Neutrophil (primary cell): ENCODE measurements at regions not wholly inside any gene's neighbourhood (a gene's known extent, or its start where the extent isn't known, plus 50 kb on each side); places are given as distances from the start of the nearest gene placed in this dataset.
"Not testable (repeated sequence)": the region's sequence is repeated elsewhere in the genome, so short reads cannot be mapped to it uniquely, and the experiment has no call there.

Experiments
- H3K27ac ChIP-seq: fragments of 200-600 bp; sonication (generic); 2 replicates; pipeline ENCODE4 v1.5.1; 2016; ENCODE audit warnings: mild to moderate bottlenecking, moderate library complexity
- H3K27me3 ChIP-seq: fragments of 200-600 bp; sonication (generic); 2 replicates; pipeline ENCODE4 v1.6.0; 2016; ENCODE audit warnings: mild to moderate bottlenecking
- H3K36me3 ChIP-seq: fragments of 200-600 bp; sonication (generic); 2 replicates; pipeline ENCODE4 v1.5.1; 2017
- H3K4me1 ChIP-seq, 2 experiments: fragments of 200-600 bp in 1 of 2; sonication (generic) in 1 of 2; 1 replicate in 1 of 2; 2 replicates in 1 of 2; pipeline versions ENCODE4 v1.5.1 to v1.6.1; 2013 to 2016; ENCODE audit warnings: low read depth in 1 of 2, low read length in 1 of 2, mild to moderate bottlenecking in 1 of 2, moderate library complexity in 1 of 2; ENCODE audit not compliant: control insufficient read depth in 1 of 2, insufficient read depth in 1 of 2
- H3K4me3 ChIP-seq, 2 experiments: fragments of 200-600 bp in 1 of 2; sonication (generic) in 1 of 2; 1 replicate in 1 of 2; 2 replicates in 1 of 2; pipeline ENCODE4 v1.5.1; 2013 to 2016; ENCODE audit warnings: low read depth in 1 of 2, low read length in 1 of 2, mild to moderate bottlenecking in 1 of 2, moderate library complexity in 1 of 2
- H3K9me3 ChIP-seq: fragments of 200-600 bp; sonication (generic); 2 replicates; pipeline ENCODE4 v1.5.1; 2016
- CTCF ChIP-seq: fragments of 200-600 bp; sonication (generic); IDR thresholded peaks from 2 replicates; pipeline ENCODE4 v1.5.1; 2016; ENCODE audit warnings: antibody characterized with exemption

GRCh38 chr3:5899014-5899761, 711.7 kb downstream of the EDEM1 start:
- TF ChIP-seq CTCF, result no peak
- no peaks in the 10 kb centered on the region for H3K4me1 ChIP-seq
- no peaks in the 10 kb centered on the region for H3K9me3 ChIP-seq
- H3K4me3 ChIP-seq, result no peak overlapping the region
- H3K27ac ChIP-seq, result no peak overlapping the region
- no peaks in the 10 kb centered on the region for H3K36me3 ChIP-seq
- no peaks in the 10 kb centered on the region for H3K27me3 ChIP-seq

- Histone ChIP-seq H3K4me1 (no peaks in the 10 kb centered on the region), H3K27ac (no peak overlapping the region), H3K4me3 (no peak overlapping the region), H3K36me3 (no peaks in the 10 kb centered on the region), H3K9me3 (no peaks in the 10 kb centered on the region), H3K27me3 (no peaks in the 10 kb centered on the region)
- TF ChIP-seq CTCF, result no peak
Measured at GRCh38 chr3:5917932-5918331, 730.4 kb downstream of the EDEM1 start.

- Histone ChIP-seq H3K4me3 (no peak overlapping the region), H3K27ac (no peak overlapping the region), H3K36me3 (no peaks in the 10 kb centered on the region), H3K27me3 (no peaks in the 10 kb centered on the region), H3K4me1 (no peaks in the 10 kb centered on the region), H3K9me3 (no peaks in the 10 kb centered on the region)
- no peak for TF ChIP-seq CTCF
Measured at GRCh38 chr3:5918626-5919025, 731.1 kb downstream of the EDEM1 start.

- Histone ChIP-seq H3K27ac (no peak overlapping the region), H3K27me3 (no peaks in the 10 kb centered on the region), H3K4me3 (no peak overlapping the region), H3K4me1 (no peaks in the 10 kb centered on the region), H3K36me3 (no peaks in the 10 kb centered on the region), H3K9me3 (no peaks in the 10 kb centered on the region)
- TF ChIP-seq CTCF, result no peak
Measured at GRCh38 chr3:5929027-5929426, 741.5 kb downstream of the EDEM1 start.

GRCh38 chr3:5944061-5944460, 756.6 kb downstream of the EDEM1 start:
- not testable (repeated sequence) for H3K36me3 ChIP-seq, H3K27me3 ChIP-seq

GRCh38 chr3:5948084-5948483, 760.6 kb downstream of the EDEM1 start:
- TF ChIP-seq CTCF, result no peak
- Histone ChIP-seq H3K36me3 (no peaks in the 10 kb centered on the region), H3K4me3 (no peak overlapping the region), H3K27me3 (no peaks in the 10 kb centered on the region), H3K9me3 (no peaks in the 10 kb centered on the region), H3K4me1 (no peaks in the 10 kb centered on the region), H3K27ac (no peak overlapping the region)

More at GRCh38 chr3:5944061-5944460, 756.6 kb downstream of the EDEM1 start:
- H3K4me1 ChIP-seq, H3K4me3 ChIP-seq, H3K27ac ChIP-seq, H3K9me3 ChIP-seq: not testable (repeated sequence)
